Activated effector memory CD4-positive, alpha-beta T cell treated with Interleukin-2 at 50 U/mL for 16 hours (primary cell): ENCODE measurements at regions not wholly inside any gene's neighbourhood (a gene's known extent, or its start where the extent isn't known, plus 50 kb on each side); places are given as distances from the start of the nearest gene placed in this dataset.
"Not testable (repeated sequence)": the region's sequence is repeated elsewhere in the genome, so short reads cannot be mapped to it uniquely, and the experiment has no call there.

Experiments
- DNase-seq: peaks from one replicate; pipeline ENCODE4 v3.0.0-alpha.2; 2020

DNA sequence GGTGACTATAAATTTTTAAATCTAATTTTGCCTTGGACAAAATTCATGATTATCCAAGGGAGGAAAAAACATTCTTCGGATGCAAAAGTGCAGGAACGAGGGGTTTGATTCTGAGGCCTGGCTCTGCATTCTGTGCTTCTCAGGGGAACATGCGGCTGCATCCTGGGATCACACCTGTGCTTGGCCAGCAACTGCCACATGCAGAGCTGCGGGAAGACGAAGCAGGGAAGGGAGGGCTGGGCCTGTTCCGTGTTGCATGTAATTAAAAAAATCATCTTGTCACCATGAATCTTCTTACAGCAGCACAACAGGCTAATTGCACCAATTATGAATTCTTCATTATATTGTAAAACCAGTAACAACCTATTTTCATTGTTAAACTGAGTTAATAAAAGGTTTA, 158.0 kb upstream of the ALKAL2 start:
- DNase-seq: no peak

DNA sequence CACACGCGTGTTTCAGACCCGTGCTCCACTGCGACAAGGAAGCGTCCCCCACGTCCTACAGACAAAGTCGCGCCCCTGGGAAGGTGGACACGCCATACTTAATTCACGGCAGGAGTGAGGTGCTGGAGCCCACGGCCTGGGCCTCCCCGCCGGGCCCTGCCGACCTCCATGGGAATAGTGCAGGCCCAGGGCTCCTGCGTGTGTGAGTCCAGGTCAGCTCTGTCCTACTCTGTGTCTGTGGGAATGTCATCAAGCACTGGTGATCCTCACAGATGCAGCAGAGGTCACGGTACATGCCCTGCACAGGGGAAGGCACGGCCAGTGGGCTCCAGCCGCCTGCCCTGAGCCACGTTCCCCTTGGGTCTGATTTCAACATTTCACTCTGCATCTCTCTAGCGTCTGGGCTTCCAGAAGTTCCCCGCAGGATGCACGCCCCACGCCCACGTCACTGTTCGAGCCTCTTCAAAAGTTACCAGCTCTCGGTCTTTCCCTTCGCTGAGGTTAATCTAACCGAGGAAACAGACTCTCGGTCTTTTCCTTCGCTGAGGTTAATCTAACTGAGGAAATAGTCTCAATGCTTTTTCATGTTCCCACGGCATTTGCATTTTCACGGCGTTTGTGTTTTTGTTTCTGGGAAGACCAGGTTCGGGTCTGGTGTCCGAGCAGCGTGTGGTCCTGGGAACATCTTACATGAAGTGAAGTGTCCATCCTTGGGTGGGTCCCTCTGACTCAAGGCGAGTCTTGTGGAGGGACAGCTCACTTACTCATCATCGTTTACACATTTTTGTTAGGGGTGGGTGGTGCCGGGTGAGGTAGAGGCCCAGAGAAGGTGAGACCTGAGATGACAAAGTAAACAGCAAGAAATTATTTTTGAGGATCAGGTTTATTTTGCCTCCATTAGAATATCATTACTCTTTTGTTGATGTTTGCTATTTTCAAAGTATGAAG, 157.3 kb upstream of the ALKAL2 start:
- DNase-seq: no peak

- no peak for DNase-seq
Observed at GRCh38 chr2:443741-444140, 155.8 kb upstream of the ALKAL2 start.

- DNase-seq: no peak
Observed at GRCh38 chr2:443216-443615, 155.3 kb upstream of the ALKAL2 start.

DNA sequence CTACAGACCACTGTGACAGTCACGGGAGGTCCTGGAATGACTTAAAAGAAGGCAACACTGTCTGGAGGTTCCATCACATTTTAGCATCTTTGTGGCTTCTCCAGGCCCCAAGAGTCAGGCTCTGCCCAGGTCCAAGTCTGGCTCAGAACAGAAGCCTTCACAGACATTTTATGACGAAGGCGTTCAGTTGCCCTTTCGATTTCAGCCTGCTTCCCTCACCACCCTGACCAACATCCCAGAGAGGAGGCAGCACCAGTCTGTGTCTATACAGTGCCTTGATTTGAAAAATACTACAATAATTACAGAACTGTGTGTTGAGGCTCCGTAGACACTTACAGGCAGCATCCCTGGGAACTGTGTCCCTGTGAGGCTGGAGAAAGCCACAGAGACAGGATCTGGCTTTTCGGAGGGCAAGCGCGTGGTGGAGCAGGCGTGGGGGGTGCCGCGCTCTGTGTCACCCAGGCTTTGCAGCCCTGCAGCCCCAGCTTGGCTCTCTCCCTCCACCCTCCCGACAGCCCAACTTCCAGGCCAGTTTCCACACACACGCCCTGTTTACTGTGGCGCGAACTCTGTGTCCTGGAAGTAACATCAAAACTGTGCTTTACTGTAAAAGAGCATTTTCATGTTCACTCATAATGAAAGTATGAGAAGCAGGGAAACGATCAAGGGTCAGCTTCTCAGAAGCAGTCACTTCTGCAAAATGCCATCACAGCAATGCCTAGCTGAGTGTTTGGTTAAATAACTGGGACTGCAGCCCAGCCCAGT, 153.5 kb upstream of the ALKAL2 start:
- DNase-seq: no peak

DNA sequence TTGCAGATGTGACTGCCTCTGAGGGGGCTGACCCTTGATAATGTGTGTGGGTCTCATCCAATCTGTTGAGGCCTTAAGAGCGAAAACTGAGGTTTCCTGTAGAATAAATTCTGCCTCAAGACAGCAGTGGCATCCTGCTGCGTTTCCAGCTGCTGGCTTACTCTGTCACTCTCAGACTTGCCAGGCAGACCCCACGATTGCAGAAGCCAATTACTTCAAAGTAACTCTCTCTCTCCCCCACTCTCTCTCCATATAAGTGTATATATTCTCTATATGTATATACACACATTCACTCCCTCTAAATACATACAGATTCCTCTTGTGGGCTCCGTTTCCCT, 152.5 kb upstream of the ALKAL2 start:
- DNase-seq: no peak

DNA sequence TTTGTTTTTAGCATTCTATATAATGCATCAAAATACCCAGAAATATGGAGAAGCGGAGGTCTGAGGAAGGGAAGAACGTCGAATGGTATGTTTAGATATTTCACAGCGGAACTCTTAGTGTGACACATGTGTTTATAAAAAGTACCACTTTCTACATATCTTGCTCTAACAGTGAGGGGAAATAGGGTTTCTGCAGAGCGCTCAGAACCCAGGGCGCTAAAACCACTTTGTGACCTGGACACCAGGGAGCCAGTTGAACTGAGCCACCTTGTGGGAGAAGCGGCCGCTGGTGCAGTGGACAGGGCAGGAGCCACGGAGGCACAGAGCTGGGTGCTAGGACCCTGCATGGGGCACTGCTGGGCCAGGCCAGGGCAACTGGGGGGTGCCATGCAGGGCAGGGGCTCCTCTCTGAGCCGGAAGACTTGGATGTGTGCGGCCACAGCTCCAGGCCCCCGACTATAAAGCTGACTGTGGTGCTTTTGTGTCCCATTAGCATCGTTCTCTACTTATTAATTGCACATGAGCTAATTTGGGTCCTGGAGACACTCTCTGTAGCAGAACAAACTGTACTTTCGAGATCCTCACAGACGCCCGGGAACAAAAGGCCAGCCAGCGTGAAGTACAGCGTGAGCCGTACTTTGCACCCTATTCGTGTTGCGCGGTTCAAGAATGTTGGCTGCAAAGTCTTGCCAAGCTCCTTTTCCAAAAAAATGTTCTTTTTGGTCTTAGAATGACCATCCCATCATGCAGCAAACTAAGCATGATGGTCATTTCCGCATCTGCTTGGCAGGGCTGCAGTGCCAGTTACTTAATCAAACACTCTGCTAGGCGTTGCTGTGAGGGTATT, 151.9 kb upstream of the ALKAL2 start:
- DNase-seq: no peak

DNA sequence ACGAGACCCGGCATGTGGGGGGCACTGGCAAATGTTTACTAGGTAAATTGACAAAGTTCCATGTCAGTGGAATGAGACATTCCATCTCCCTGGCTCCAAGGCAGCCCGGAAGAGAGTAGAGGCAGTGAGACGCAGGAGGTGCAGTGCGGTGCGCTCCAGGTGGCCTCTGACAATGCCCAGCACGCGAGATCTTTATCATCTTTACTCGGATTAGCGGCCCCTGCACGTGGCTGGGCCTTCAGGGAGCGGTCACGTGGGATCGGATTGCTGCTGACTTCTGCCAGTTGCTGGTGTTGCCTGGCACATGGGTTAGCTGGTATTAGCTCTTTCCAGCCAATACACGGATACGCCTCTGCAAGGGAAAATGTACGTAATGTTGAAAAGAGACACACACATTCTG, 151.2 kb upstream of the ALKAL2 start:
- DNase-seq: no peak

GRCh38 chr2:437756-438393, 150.0 kb upstream of the ALKAL2 start:
- DNase-seq: peak; percentile 65

DNA sequence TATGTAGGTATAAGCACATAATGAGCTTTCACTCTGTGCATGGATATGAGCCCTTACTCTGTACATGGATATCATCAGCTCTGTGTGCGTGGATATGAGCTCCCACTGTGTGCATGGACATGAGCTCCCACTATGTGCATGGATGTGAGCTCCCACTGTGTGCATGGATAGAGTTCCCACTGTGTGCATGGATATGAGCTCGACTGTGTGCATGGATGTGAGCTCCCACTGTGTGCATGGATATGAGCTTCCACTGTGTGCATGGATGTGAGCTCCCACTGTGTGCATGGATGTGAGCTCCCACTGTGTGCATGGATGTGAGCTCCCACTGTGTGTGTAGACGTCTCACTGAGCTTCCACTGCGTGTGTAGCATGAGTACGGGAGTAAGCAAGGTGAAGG, 149.3 kb upstream of the ALKAL2 start:
- no peak for DNase-seq

DNA sequence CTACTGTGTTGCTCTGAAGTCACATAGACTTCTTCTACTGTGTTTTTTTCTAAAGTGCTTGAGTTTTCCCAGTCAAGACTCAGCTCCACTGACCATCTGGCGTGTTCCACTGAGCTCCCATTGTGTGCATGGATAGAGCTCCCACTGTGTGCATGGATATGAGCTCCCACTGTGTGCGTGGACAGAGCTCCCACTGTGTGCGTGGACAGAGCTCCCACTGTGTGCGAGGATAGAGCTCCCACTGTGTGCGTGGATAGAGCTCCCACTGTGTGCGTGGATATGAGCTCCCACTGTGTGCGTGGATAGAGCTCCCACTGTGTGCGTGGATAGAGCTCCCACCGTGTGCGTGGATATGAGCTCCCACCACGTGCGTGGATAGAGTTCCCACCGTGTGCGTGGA, 148.3 kb upstream of the ALKAL2 start:
- DNase-seq: no peak

- DNase-seq: no peak
Observed at GRCh38 chr2:434625-435024, 146.7 kb upstream of the ALKAL2 start.

- no peak for DNase-seq
Observed at GRCh38 chr2:433216-433615, 145.3 kb upstream of the ALKAL2 start.

GRCh38 chr2:430291-431040, 142.6 kb upstream of the ALKAL2 start:
- no peak for DNase-seq

DNA sequence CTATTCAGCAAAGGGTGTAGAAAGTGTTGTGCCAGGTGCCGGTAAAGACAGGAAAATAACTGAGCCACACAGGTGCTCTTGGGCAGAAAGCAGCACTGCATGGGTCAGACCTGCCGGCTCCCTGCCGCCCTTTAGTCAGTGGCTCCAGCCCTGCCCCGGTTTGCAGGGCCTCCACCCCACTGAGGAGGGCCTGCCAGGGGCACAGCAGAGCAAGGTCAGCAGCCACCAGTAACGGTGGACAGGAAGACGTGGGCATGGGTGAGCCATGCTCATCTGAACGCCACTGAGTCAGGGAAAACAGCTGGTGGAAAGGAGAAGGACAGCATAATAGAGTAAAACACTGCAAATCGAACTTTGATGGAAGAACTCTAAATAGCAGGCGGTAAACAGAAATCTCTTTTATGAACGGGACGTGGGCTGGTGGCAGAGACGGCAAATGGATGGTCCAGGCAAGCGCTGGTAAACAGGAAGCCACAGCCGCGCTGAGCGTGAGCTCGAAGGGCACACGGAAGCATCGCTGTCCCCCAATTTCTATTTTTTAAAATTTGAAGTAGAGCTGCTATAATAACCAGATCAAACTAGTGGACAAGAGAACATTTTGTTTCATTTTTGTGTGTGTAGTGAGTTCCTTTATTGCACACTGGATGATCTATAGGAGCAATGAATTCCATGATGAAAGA, 141.8 kb upstream of the ALKAL2 start:
- peak; percentile 29 for DNase-seq

GRCh38 chr2:429142-429541, 141.3 kb upstream of the ALKAL2 start:
- DNase-seq: no peak

DNA sequence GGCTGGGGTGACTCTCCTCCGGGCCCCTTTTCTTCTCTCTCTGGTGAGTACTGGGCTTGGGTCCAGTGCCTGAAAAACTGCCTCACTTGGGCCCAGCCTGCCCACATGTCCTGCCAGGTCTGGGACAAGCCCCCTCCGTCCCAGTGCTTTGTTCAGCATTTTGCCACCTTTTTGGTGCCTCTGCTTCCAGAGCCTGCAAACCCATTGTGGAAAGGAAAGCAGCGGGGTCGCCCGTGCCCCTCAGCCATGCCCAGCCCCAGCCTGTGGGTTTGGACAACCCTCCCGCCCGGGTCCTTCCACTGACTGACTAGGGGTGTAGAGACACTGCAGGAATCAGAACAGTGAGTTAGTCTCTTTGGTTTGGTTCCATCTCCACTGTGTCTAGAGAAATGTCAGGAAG, 140.7 kb upstream of the ALKAL2 start:
- DNase-seq: no peak

GRCh38 chr2:426696-427095, 138.8 kb upstream of the ALKAL2 start:
- DNase-seq: not testable (repeated sequence)

DNA sequence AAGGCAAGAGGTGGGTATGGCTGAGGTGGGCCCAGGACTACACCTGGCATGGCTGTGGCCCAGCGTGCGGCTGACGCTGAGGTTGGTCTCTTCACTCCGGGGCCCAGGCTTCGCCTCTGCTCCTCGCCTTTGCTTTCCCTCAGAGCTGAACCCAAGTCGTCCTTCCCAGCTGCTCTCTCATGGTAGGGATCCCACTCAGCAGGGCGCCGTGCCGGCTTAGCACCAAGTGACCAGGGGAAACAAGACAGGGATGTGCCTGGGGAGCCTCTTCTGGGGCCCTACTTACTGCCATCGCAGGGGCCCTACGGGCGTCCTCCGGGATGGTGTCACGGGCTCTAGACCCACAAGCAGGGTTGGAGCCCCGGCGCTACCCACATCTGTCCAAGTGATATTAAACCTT, 138.1 kb upstream of the ALKAL2 start:
- no peak for DNase-seq

DNA sequence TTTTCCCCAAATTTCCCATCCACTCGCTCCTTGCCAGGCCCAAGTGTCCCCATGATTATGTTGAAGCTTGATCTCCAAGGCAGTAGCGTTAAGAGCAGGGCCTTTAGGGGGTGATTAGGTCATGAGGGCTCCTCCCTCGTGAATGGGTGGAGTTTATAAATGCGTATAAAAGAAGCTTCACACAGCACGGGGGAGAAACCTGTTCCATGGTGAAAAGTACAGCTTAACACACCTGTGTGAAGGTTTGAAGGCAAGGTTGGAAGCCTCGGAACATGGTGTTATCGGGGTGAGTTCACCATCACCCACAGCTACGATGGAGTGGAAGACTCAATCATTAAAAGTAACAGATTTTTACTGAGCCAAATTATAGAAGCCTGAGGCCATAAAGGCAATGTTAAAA, 137.4 kb upstream of the ALKAL2 start:
- DNase-seq: no peak
